ENCODE measurements at regions not wholly inside any gene's neighbourhood (a gene's known extent, or its start where the extent isn't known, plus 50 kb on each side); places are given as distances from the start of the nearest gene placed in this dataset.

DNA sequence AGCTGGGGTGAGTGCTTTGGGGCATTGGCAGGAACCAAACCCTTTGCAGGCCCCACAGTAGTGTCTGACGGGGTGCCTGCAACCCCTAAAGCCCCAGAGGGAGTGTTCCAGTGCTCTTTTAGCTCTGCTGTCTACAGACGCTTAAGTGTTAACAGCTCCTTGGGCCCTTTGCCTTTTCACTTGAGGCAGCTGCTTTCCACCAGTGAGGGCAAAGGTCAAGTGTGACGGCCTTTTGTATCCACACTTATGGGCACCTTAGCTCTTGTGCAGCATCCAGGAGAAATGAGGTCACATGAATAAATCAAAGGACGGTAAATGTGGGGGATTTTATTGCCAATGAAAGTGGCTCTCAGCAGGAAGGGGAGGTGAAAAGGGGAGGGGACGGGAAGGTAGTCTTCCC is 241.4 kb upstream of the PCSK5 start:
- Histone ChIP-seq H3K9me3 (ENCODE audit: insufficient read depth, low read depth) (no peaks in the 10 kb centered on the region), H3K4me1 (replicated peaks; ENCODE audit: insufficient read depth) (no peaks in the 10 kb centered on the region), H2AFZ (no peak overlapping the region), H3K79me2 (ENCODE audit: low read depth) (no peaks in the 10 kb centered on the region), H3K4me3 (no peak overlapping the region), H3K4me2 (no peak overlapping the region), H4K20me1 (ENCODE audit: insufficient read depth) (no peaks in the 10 kb centered on the region), H3K36me3 (ENCODE audit: low read depth) (no peaks in the 10 kb centered on the region), H3K9me2 (ENCODE audit: insufficient read depth) (no peaks in the 10 kb centered on the region), H3F3A (ENCODE audit: insufficient read depth, low read depth) (no peaks in the 10 kb centered on the region), H3K27me3 (ENCODE audit: insufficient read depth, low read depth) (no peaks in the 10 kb centered on the region), H3K27ac (no peak overlapping the region)
- intact Hi-C loops (cut with micrococcal nuclease; ENCODE audit: unreplicated experiment) = no loop called here
- CTCF ChIA-PET = no interaction called here
- BruUV-seq (replicated peaks) = no TSS peak
- TF ChIP-seq CTCF (conservative IDR thresholded peaks at IDR 0.05) (no peak), EZH2 (IDR thresholded peaks at IDR 0.05; ENCODE audit: low read depth) (no peak)
- POLR2A ChIA-PET (ENCODE audit: unreplicated experiment) = no interaction called here
- DNase-seq = no peak

DNA sequence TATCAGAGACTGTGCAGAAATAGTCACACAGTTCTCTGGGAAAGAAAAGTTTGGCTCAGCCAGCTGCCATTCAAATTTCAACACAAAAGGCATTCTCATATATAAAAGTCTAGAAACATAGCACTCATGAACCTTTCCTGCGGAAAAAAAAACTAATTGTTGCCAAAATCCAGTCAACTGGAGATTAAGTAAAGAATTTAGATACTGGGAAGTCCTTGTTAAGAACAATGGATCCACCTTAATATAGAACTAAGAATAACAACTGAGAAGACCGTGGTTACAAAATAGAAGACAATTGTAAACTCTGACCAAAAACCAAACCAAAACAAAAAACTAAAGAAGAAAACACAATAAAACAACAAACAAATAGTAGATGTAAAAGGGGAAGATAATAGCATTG is 238.8 kb upstream of the PCSK5 start:
- no peaks in the 10 kb centered on the region for H3K79me2 ChIP-seq (ENCODE audit: low read depth)
- H2AFZ ChIP-seq = no peak overlapping the region
- H3K4me1 ChIP-seq (replicated peaks; ENCODE audit: insufficient read depth) = no peaks in the 10 kb centered on the region
- H3F3A ChIP-seq (ENCODE audit: insufficient read depth, low read depth) = no peaks in the 10 kb centered on the region
- intact Hi-C loops (cut with micrococcal nuclease; ENCODE audit: unreplicated experiment) = no loop called here
- H3K36me3 ChIP-seq (ENCODE audit: low read depth) = no peaks in the 10 kb centered on the region
- H3K4me3 ChIP-seq = no peak overlapping the region
- H3K27me3 ChIP-seq (ENCODE audit: insufficient read depth, low read depth) = no peaks in the 10 kb centered on the region
- no peak overlapping the region for H3K27ac ChIP-seq
- TF ChIP-seq EZH2 (IDR thresholded peaks at IDR 0.05; ENCODE audit: low read depth) (no peak), CTCF (conservative IDR thresholded peaks at IDR 0.05) (no peak)
- ChIA-PET POLR2A (ENCODE audit: unreplicated experiment) (no interaction called here), CTCF (no interaction called here)
- no peak overlapping the region for H3K4me2 ChIP-seq
- no peaks in the 10 kb centered on the region for H3K9me2 ChIP-seq (ENCODE audit: insufficient read depth)
- H3K9me3 ChIP-seq (ENCODE audit: insufficient read depth, low read depth) = no peaks in the 10 kb centered on the region
- H4K20me1 ChIP-seq (ENCODE audit: insufficient read depth) = no peaks in the 10 kb centered on the region
- no TSS peak for BruUV-seq (replicated peaks)
- no peak for DNase-seq

- H3K9me2 ChIP-seq (ENCODE audit: insufficient read depth) = no peaks in the 10 kb centered on the region
- H4K20me1 ChIP-seq (ENCODE audit: insufficient read depth) = no peaks in the 10 kb centered on the region
- H3K27me3 ChIP-seq (ENCODE audit: insufficient read depth, low read depth) = no peaks in the 10 kb centered on the region
- no peak overlapping the region for H3K4me2 ChIP-seq
- intact Hi-C loops (cut with micrococcal nuclease; ENCODE audit: unreplicated experiment) = no loop called here
- H3K4me1 ChIP-seq (replicated peaks; ENCODE audit: insufficient read depth) = no peaks in the 10 kb centered on the region
- no peaks in the 10 kb centered on the region for H3K79me2 ChIP-seq (ENCODE audit: low read depth)
- no peak for DNase-seq
- POLR2A ChIA-PET (ENCODE audit: unreplicated experiment) = no interaction called here
- TF ChIP-seq CTCF (conservative IDR thresholded peaks at IDR 0.05) = no peak
- no peak for TF ChIP-seq EZH2 (IDR thresholded peaks at IDR 0.05; ENCODE audit: low read depth)
- no peak overlapping the region for H3K4me3 ChIP-seq
- H2AFZ ChIP-seq = no peak overlapping the region
- CTCF ChIA-PET = no interaction called here
- no peaks in the 10 kb centered on the region for H3F3A ChIP-seq (ENCODE audit: insufficient read depth, low read depth)
- no TSS peak for BruUV-seq (replicated peaks)
- H3K9me3 ChIP-seq (ENCODE audit: insufficient read depth, low read depth) = no peaks in the 10 kb centered on the region
- no peak overlapping the region for H3K27ac ChIP-seq
- no peaks in the 10 kb centered on the region for H3K36me3 ChIP-seq (ENCODE audit: low read depth)
Measured at GRCh38 chr9:75653335-75653734, 237.1 kb upstream of the PCSK5 start.
